ENCODE measurements at regions not wholly inside any gene's neighbourhood (a gene's known extent, or its start where the extent isn't known, plus 50 kb on each side); places are given as distances from the start of the nearest gene placed in this dataset.

- H3K27me3 Mint-ChIP-seq (ENCODE audit: low read depth, unreplicated experiment) = no peaks in the 10 kb centered on the region
- no peaks in the 10 kb centered on the region for H3K4me1 Mint-ChIP-seq (ENCODE audit: low read depth, unreplicated experiment)
- Histone ChIP-seq H3K9me3 (ENCODE audit: insufficient read depth, low read depth, low read length) (no peaks in the 10 kb centered on the region), H2AFZ (ENCODE audit: low read depth, low read length) (no peak overlapping the region), H3K27me3 (ENCODE audit: insufficient read depth, low read length) (no peaks in the 10 kb centered on the region), H4K20me1 (ENCODE audit: insufficient read depth, low read length) (no peaks in the 10 kb centered on the region), H3K4me2 (ENCODE audit: low read length) (no peak overlapping the region), H3K4me3 (ENCODE audit: insufficient read depth, low read depth, low read length) (no peak overlapping the region), H3K4me1 (ENCODE audit: insufficient read depth, low read length) (no peaks in the 10 kb centered on the region), H3K36me3 (ENCODE audit: insufficient read depth, low read length) (no peaks in the 10 kb centered on the region), H3K27ac (ENCODE audit: low read depth, low read length) (no peak overlapping the region), H3K79me2 (ENCODE audit: insufficient read depth, low read length) (no peaks in the 10 kb centered on the region), H3K9ac (ENCODE audit: low read length) (no peak overlapping the region)
- DNase-seq (ENCODE audit: low read depth) = no peak
- no peak for FAIRE-seq
- no peak for TF ChIP-seq EZH2 (IDR thresholded peaks at IDR 0.05; ENCODE audit: insufficient read depth, low read length)
- TF ChIP-seq CTCF (IDR thresholded peaks at IDR 0.05; ENCODE audit: insufficient read depth, low read depth, low read length) = no peak
- no peak overlapping the region for H3K4me3 Mint-ChIP-seq (ENCODE audit: unreplicated experiment)
- no peaks in the 10 kb centered on the region for H3K36me3 Mint-ChIP-seq (ENCODE audit: low read depth, unreplicated experiment)
- H3K9me3 Mint-ChIP-seq (ENCODE audit: unreplicated experiment) = no peaks in the 10 kb centered on the region
- no peak overlapping the region for H3K27ac Mint-ChIP-seq (ENCODE audit: unreplicated experiment)
These were observed 901.9 kb upstream of the AGA start for GRCh38 chr4:178344096-178344495.

- Histone ChIP-seq H3K27ac (ENCODE audit: low read depth, low read length) (no peak overlapping the region), H3K36me3 (ENCODE audit: insufficient read depth, low read length) (no peaks in the 10 kb centered on the region), H3K79me2 (ENCODE audit: insufficient read depth, low read length) (no peaks in the 10 kb centered on the region), H4K20me1 (ENCODE audit: insufficient read depth, low read length) (no peaks in the 10 kb centered on the region), H3K4me3 (ENCODE audit: insufficient read depth, low read depth, low read length) (no peak overlapping the region), H3K27me3 (ENCODE audit: insufficient read depth, low read length) (no peaks in the 10 kb centered on the region), H3K4me2 (ENCODE audit: low read length) (no peak overlapping the region), H3K9me3 (ENCODE audit: insufficient read depth, low read depth, low read length) (no peaks in the 10 kb centered on the region), H3K9ac (ENCODE audit: low read length) (no peak overlapping the region), H2AFZ (ENCODE audit: low read depth, low read length) (no peak overlapping the region), H3K4me1 (ENCODE audit: insufficient read depth, low read length) (no peaks in the 10 kb centered on the region)
- FAIRE-seq = no peak
- DNase-seq (ENCODE audit: low read depth) = no peak
- TF ChIP-seq EZH2 (IDR thresholded peaks at IDR 0.05; ENCODE audit: insufficient read depth, low read length) (no peak), CTCF (IDR thresholded peaks at IDR 0.05; ENCODE audit: insufficient read depth, low read depth, low read length) (no peak)
- Mint-ChIP-seq H3K27ac (ENCODE audit: unreplicated experiment) (no peak overlapping the region), H3K9me3 (ENCODE audit: unreplicated experiment) (no peaks in the 10 kb centered on the region), H3K27me3 (ENCODE audit: low read depth, unreplicated experiment) (no peaks in the 10 kb centered on the region), H3K36me3 (ENCODE audit: low read depth, unreplicated experiment) (no peaks in the 10 kb centered on the region), H3K4me1 (ENCODE audit: low read depth, unreplicated experiment) (no peaks in the 10 kb centered on the region), H3K4me3 (ENCODE audit: unreplicated experiment) (no peak overlapping the region)
These were observed 904.9 kb upstream of the AGA start for GRCh38 chr4:178347111-178347510.

DNA sequence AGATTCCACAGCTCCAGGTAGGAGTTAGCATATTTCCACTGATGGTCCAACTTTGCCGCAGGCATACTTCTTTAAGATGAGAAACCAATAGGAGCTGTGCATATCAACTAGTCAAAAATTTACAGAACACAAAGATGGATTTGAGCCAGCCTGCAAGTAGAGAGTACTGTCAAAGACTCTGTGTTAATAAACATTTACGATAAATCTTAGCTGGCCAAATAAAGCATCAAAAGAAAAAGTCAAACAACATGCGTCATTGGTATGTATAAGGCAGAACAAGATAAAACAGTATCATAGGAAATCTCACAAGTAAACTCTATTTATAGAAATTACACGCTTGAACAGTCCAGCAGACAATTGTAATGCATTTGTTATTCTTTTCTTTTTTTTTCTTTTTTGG, 907.4 kb upstream of the AGA start:
- Histone ChIP-seq H3K4me1 (ENCODE audit: insufficient read depth, low read length) (no peaks in the 10 kb centered on the region), H3K4me2 (ENCODE audit: low read length) (no peak overlapping the region), H4K20me1 (ENCODE audit: insufficient read depth, low read length) (no peaks in the 10 kb centered on the region), H2AFZ (ENCODE audit: low read depth, low read length) (no peak overlapping the region), H3K36me3 (ENCODE audit: insufficient read depth, low read length) (no peaks in the 10 kb centered on the region), H3K4me3 (ENCODE audit: insufficient read depth, low read depth, low read length) (no peak overlapping the region), H3K27ac (ENCODE audit: low read depth, low read length) (no peak overlapping the region), H3K9me3 (ENCODE audit: insufficient read depth, low read depth, low read length) (no peaks in the 10 kb centered on the region), H3K79me2 (ENCODE audit: insufficient read depth, low read length) (no peaks in the 10 kb centered on the region), H3K9ac (ENCODE audit: low read length) (no peak overlapping the region), H3K27me3 (ENCODE audit: insufficient read depth, low read length) (no peaks in the 10 kb centered on the region)
- Mint-ChIP-seq H3K36me3 (ENCODE audit: low read depth, unreplicated experiment) (no peaks in the 10 kb centered on the region), H3K27ac (ENCODE audit: unreplicated experiment) (no peak overlapping the region), H3K27me3 (ENCODE audit: low read depth, unreplicated experiment) (no peaks in the 10 kb centered on the region), H3K4me1 (ENCODE audit: low read depth, unreplicated experiment) (no peaks in the 10 kb centered on the region), H3K4me3 (ENCODE audit: unreplicated experiment) (no peak overlapping the region), H3K9me3 (ENCODE audit: unreplicated experiment) (no peaks in the 10 kb centered on the region)
- TF ChIP-seq CTCF (IDR thresholded peaks at IDR 0.05; ENCODE audit: insufficient read depth, low read depth, low read length) (no peak), EZH2 (IDR thresholded peaks at IDR 0.05; ENCODE audit: insufficient read depth, low read length) (no peak)
- DNase-seq (ENCODE audit: low read depth) = no peak
- no peak for FAIRE-seq
